GM23248 (cell line): ENCODE measurements at regions not wholly inside any gene's neighbourhood (a gene's known extent, or its start where the extent isn't known, plus 50 kb on each side); places are given as distances from the start of the nearest gene placed in this dataset.

Source experiments
- EZH2 ChIP-seq: fragments of 200-600 bp; sonication (generic); IDR thresholded peaks from 2 replicates; pipeline ENCODE4 v1.6.1; 2018; ENCODE audit warnings: antibody characterized with exemption, mild to moderate bottlenecking; ENCODE audit not compliant: insufficient read depth, poor library complexity, severe bottlenecking
- EZH2phosphoT487 ChIP-seq: fragments of 200-600 bp; sonication (generic); IDR thresholded peaks from 2 replicates; pipeline ENCODE4 v1.6.1; 2018; ENCODE audit warnings: antibody characterized with exemption, moderate library complexity, mild to moderate bottlenecking, low read depth; ENCODE audit not compliant: insufficient read depth

- TF ChIP-seq EZH2, result no peak
- TF ChIP-seq EZH2phosphoT487, result no peak
Observed at GRCh38 chr17:74008196-74008595, 195.3 kb upstream of the RPL38 start.
